ENCODE measurements at regions not wholly inside any gene's neighbourhood (a gene's known extent, or its start where the extent isn't known, plus 50 kb on each side); places are given as distances from the start of the nearest gene placed in this dataset.

DNA sequence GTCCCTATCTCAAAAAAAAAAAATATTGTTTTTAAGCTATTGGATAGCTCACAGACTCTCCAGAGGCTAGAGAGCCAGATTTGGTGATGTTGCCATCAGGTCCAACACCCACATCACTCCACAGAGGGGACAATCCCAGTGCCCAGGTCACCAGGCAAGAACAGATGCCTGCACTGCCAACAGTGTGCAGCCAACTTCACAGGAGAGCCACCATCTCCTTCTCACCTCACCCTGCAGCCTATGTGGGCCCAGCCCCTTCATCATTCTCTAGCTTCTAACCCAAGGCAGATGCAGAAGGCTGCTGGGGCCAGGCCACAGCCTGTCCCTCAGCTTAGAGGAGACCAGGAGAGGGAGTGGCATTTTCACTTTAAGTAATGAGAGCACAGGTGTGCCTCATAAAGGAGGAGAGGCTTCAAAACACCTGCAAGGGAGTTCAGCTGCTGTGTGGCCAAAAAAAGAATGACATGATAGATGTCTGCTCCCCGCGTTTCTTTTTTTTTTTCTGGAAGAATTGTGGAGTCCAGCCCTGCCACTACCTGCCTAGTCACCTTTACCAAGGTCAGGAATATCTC, 98.0 kb upstream of the ZSWIM2 start:
- no peak overlapping the region for H3K4me3 ChIP-seq (ENCODE audit: low read depth, low read length)
- no peak for DNase-seq (ENCODE audit: low read depth)
- TF ChIP-seq, protein P1, sequence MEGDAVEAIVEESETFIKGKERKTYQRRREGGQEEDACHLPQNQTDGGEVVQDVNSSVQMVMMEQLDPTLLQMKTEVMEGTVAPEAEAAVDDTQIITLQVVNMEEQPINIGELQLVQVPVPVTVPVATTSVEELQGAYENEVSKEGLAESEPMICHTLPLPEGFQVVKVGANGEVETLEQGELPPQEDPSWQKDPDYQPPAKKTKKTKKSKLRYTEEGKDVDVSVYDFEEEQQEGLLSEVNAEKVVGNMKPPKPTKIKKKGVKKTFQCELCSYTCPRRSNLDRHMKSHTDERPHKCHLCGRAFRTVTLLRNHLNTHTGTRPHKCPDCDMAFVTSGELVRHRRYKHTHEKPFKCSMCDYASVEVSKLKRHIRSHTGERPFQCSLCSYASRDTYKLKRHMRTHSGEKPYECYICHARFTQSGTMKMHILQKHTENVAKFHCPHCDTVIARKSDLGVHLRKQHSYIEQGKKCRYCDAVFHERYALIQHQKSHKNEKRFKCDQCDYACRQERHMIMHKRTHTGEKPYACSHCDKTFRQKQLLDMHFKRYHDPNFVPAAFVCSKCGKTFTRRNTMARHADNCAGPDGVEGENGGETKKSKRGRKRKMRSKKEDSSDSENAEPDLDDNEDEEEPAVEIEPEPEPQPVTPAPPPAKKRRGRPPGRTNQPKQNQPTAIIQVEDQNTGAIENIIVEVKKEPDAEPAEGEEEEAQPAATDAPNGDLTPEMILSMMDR (IDR thresholded peaks at IDR 0.05; ENCODE audit: low read depth, low read length): no peak
- TF ChIP-seq MYC (IDR thresholded peaks at IDR 0.05; ENCODE audit: low read depth, low read length) (no peak), POLR2A (IDR thresholded peaks at IDR 0.05; ENCODE audit: extremely low read depth, insufficient read length) (no peak)
- TF ChIP-seq, protein P2, sequence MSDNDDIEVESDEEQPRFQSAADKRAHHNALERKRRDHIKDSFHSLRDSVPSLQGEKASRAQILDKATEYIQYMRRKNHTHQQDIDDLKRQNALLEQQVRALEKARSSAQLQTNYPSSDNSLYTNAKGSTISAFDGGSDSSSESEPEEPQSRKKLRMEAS (IDR thresholded peaks at IDR 0.05; ENCODE audit: low read depth, low read length): no peak

DNA sequence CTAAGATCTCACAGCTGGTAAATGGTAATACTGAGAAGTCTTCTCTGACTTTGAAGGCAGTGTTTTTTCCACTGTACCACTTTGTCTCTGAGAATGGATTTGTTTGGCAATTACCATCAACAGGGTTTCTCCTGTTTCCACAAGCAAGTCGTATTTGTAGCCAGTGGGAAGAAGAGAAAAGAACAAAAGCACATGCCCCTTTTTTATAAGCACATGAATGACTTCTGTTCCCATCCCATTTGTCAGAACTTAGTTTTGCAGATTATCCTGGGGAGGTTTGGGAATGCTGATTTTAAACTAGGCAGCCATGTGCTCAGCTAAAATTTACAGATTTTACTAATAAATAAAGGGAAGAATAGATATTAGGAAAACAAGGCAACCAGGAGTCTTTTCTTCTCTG, 92.9 kb upstream of the ZSWIM2 start:
- no peak for DNase-seq (ENCODE audit: low read depth)
- TF ChIP-seq, protein P1 (IDR thresholded peaks at IDR 0.05; ENCODE audit: low read depth, low read length): no peak
- no peak for TF ChIP-seq MYC (IDR thresholded peaks at IDR 0.05; ENCODE audit: low read depth, low read length)
- TF ChIP-seq, protein P2 (IDR thresholded peaks at IDR 0.05; ENCODE audit: low read depth, low read length): no peak
- TF ChIP-seq POLR2A (IDR thresholded peaks at IDR 0.05; ENCODE audit: extremely low read depth, insufficient read length): no peak
- no peak overlapping the region for H3K4me3 ChIP-seq (ENCODE audit: low read depth, low read length)

DNA sequence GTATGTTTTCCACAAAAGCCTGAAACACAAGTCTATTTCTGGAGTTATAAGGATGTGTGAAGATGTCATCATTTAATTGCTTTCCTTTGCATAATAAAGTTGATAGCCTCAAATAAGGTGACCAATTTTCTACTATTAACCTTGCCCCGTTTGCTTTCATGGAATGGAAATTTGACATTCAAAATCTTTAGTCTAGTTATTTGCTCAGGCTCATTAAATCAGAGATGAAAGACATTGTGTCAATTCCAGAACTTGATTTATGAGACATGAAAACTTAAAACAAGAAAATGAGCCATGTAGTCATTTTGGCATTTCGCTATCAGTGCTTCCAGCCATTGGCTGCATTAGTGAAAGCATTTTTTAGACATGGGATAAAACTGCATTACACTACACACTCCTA, 91.5 kb upstream of the ZSWIM2 start:
- TF ChIP-seq POLR2A (IDR thresholded peaks at IDR 0.05; ENCODE audit: extremely low read depth, insufficient read length): no peak
- TF ChIP-seq, protein P1 (IDR thresholded peaks at IDR 0.05; ENCODE audit: low read depth, low read length): no peak
- TF ChIP-seq MYC (IDR thresholded peaks at IDR 0.05; ENCODE audit: low read depth, low read length): no peak
- TF ChIP-seq, protein P2 (IDR thresholded peaks at IDR 0.05; ENCODE audit: low read depth, low read length): no peak
- DNase-seq (ENCODE audit: low read depth): no peak

DNA sequence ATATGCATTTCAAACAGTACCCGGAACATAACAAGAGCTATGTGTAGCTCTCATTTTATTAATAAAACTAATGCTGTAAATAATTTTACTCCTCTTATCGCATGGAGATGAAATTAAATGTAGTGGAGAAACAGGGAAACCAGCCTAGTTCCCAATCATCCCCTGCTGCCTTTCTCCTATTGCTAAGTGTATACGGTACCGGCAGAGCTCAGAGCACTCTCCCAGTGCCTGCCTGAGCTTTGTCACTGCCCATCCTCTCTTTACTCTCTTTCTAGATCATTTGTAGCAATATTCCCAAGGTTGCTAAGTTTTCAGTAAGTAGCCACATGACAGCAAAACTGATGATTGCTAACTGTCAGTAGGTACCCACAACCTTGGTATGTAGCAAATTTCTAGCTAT, 85.5 kb upstream of the ZSWIM2 start:
- no peak overlapping the region for H3K4me3 ChIP-seq (ENCODE audit: low read depth, low read length)
- DNase-seq (ENCODE audit: low read depth): no peak
- TF ChIP-seq, protein P1 (IDR thresholded peaks at IDR 0.05; ENCODE audit: low read depth, low read length): no peak
- TF ChIP-seq POLR2A (IDR thresholded peaks at IDR 0.05; ENCODE audit: extremely low read depth, insufficient read length) (no peak), MYC (IDR thresholded peaks at IDR 0.05; ENCODE audit: low read depth, low read length) (no peak)
- TF ChIP-seq, protein P2 (IDR thresholded peaks at IDR 0.05; ENCODE audit: low read depth, low read length): no peak

More for the DNA sequence above, 91.5 kb upstream of the ZSWIM2 start:
- H3K4me3 ChIP-seq (ENCODE audit: low read depth, low read length): no peak overlapping the region

DNA sequence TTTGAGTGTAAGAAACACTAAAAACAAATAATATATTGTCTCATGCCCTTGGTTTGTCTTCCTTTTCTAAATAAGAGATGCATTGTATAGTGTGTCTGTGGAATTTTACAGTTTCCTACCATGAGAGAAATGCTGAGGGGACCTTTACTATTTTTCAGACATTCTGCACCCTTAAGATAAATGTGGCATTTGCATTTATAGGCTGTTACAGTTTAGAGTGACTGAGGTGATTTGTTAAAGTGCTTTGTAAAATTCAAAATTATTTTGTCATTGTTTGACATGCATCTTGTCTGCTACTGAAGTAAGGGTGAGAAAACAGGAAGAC, 78.9 kb upstream of the ZSWIM2 start:
- H3K4me3 ChIP-seq (ENCODE audit: low read depth, low read length): no peak overlapping the region
- no peak for TF ChIP-seq MYC (IDR thresholded peaks at IDR 0.05; ENCODE audit: low read depth, low read length)
- TF ChIP-seq, protein P2 (IDR thresholded peaks at IDR 0.05; ENCODE audit: low read depth, low read length): no peak
- TF ChIP-seq POLR2A (IDR thresholded peaks at IDR 0.05; ENCODE audit: extremely low read depth, insufficient read length): no peak
- TF ChIP-seq, protein P1 (IDR thresholded peaks at IDR 0.05; ENCODE audit: low read depth, low read length): no peak
- DNase-seq (ENCODE audit: low read depth): no peak

All from NB4 (cell line).